SK-N-SH (cell line): ENCODE measurements at regions not wholly inside any gene's neighbourhood (a gene's known extent, or its start where the extent isn't known, plus 50 kb on each side); places are given as distances from the start of the nearest gene placed in this dataset.

Source experiments
- CTCF ChIA-PET: fragments of 300-600, 350-600 bp; formaldehyde crosslinking; extraction: SDS; loops from one replicate; lab custom pipeline; 2021; lab: Yijun Ruan, JAX
- POLR2A ChIA-PET: fragments of 350-600 bp; sonication (Branson Sonifier 250); formaldehyde crosslinking; extraction: SDS; loops from one replicate; lab custom pipeline; 2020; ENCODE audit warnings: antibody characterized with exemption, inconsistent platforms; lab: Yijun Ruan, JAX
- DNase-seq: peaks from one replicate; pipeline ENCODE4 v3.0.0; 2012
- H2AFZ ChIP-seq: fragments of 200-600 bp; sonication (generic); 2 replicates; pipeline ENCODE4 v1.8.1; 2016; ENCODE audit warnings: antibody characterized with exemption, mild to moderate bottlenecking, low read depth
- H3F3A ChIP-seq: fragments of 200-600 bp; sonication (generic); replicated peaks from 2 replicates; pipeline ENCODE3; 2016; ENCODE audit warnings: antibody characterized with exemption, mild to moderate bottlenecking; ENCODE audit not compliant: insufficient read depth
- H3K27ac ChIP-seq, 2 experiments: fragments of 200-500 bp in 1 of 2; fragments of 200-600 bp in 1 of 2; sonication (Bioruptor generic) in 1 of 2; sonication (generic), shearing (Covaris generic) in 1 of 2; 2 replicates each; pipeline versions ENCODE4 v1.5.1 to v1.6.1; 2014 to 2016; ENCODE audit warnings: low read depth in 2 of 2, inconsistent platforms in 1 of 2, low read length in 1 of 2, mild to moderate bottlenecking in 1 of 2, mixed read lengths in 1 of 2
- H3K27me3 ChIP-seq: fragments of 200-600 bp; sonication (generic), shearing (Covaris generic); 2 replicates; pipeline ENCODE4 v1.6.1; 2016; ENCODE audit warnings: mixed run types; ENCODE audit not compliant: insufficient read depth
- H3K36me3 ChIP-seq, 2 experiments: fragments of 200-500 bp in 1 of 2; fragments of 200-600 bp in 1 of 2; sonication (Bioruptor generic) in 1 of 2; sonication (generic) in 1 of 2; replicated peaks in 1 of 2; 2 replicates each; pipeline versions ENCODE3 to v1.5.1; 2014 to 2016; ENCODE audit warnings: low read length in 1 of 2, mild to moderate bottlenecking in 1 of 2; ENCODE audit not compliant: insufficient read depth in 2 of 2, control insufficient read depth in 1 of 2
- H3K4me1 ChIP-seq, 2 experiments: fragments of 200-500 bp in 1 of 2; fragments of 200-600 bp in 1 of 2; sonication (Bioruptor generic) in 1 of 2; sonication (generic), shearing (Covaris generic) in 1 of 2; 2 replicates each; pipeline versions ENCODE4 v1.5.1 to v1.6.1; 2014 to 2016; ENCODE audit warnings: low read depth in 1 of 2, low read length in 1 of 2, mixed run types in 1 of 2; ENCODE audit not compliant: insufficient read depth in 2 of 2, control insufficient read depth in 1 of 2
- H3K4me2 ChIP-seq: fragments of 200-600 bp; sonication (generic), shearing (Covaris generic); 2 replicates; pipeline ENCODE4 v1.6.1; 2017; ENCODE audit warnings: mixed run types
- H3K4me3 ChIP-seq, 2 experiments: fragments of 200-500 bp in 1 of 2; fragments of 200-600 bp in 1 of 2; sonication (Bioruptor generic) in 1 of 2; sonication (generic), shearing (Covaris generic) in 1 of 2; 2 replicates each; pipeline versions ENCODE4 v1.5.1 to v1.8.1; 2014 to 2016; ENCODE audit warnings: low read depth in 2 of 2, inconsistent platforms in 1 of 2, low read length in 1 of 2, mild to moderate bottlenecking in 1 of 2, mixed read lengths in 1 of 2, moderate library complexity in 1 of 2
- H3K79me2 ChIP-seq: fragments of 200-600 bp; sonication (generic); 2 replicates; pipeline ENCODE4 v1.8.1; 2017; ENCODE audit warnings: mild to moderate bottlenecking; ENCODE audit not compliant: insufficient read depth
- H3K9ac ChIP-seq: fragments of 200-600 bp; sonication (generic); 2 replicates; pipeline ENCODE4 v1.6.1; 2017; ENCODE audit warnings: mixed run types
- H3K9me2 ChIP-seq: fragments of 200-600 bp; sonication (generic); 2 replicates; pipeline ENCODE4 v1.6.1; 2017; ENCODE audit warnings: mixed run types
- H3K9me3 ChIP-seq: fragments of 200-600 bp; sonication (generic); 2 replicates; pipeline ENCODE4 v1.6.1; 2017; ENCODE audit warnings: mixed run types, mild to moderate bottlenecking, moderate library complexity
- H4K20me1 ChIP-seq: fragments of 200-600 bp; sonication (generic); 2 replicates; pipeline ENCODE4 v1.6.1; 2017; ENCODE audit warnings: mild to moderate bottlenecking, mixed run types; ENCODE audit not compliant: insufficient read depth
- CHD2 ChIP-seq: fragments of 150-350 bp; IDR thresholded peaks from 2 replicates; pipeline ENCODE4 v1.6.1; 2018; ENCODE audit warnings: low read length; ENCODE audit not compliant: partially characterized antibody
- CTCF ChIP-seq: fragments of 200-600 bp; sonication (generic); IDR thresholded peaks from 2 replicates; pipeline ENCODE4 v1.6.1; 2017; ENCODE audit warnings: antibody characterized with exemption, mild to moderate bottlenecking, moderate library complexity
- EP300 ChIP-seq, 2 experiments: IDR thresholded peaks; 2 replicates each; pipeline versions ENCODE4 v1.4.0 to v1.6.1; 2012; ENCODE audit warnings: borderline replicate concordance in 1 of 2, low read depth in 1 of 2, low read length in 1 of 2
- FOXJ3 ChIP-seq: sonication (generic); formaldehyde crosslinking; IDR thresholded peaks from 2 replicates; pipeline ENCODE4 v1.5.1; 2020; ENCODE audit warnings: mild to moderate bottlenecking, missing genetic modification reagents
- GABPA ChIP-seq: IDR thresholded peaks from 2 replicates; pipeline ENCODE4 v1.4.0; 2012; ENCODE audit warnings: low read depth, mild to moderate bottlenecking
- GATA2 ChIP-seq: sonication (generic); formaldehyde crosslinking; IDR thresholded peaks from 2 replicates; pipeline ENCODE4 v1.5.0; 2020; ENCODE audit warnings: mild to moderate bottlenecking, missing genetic modification reagents
- JUND ChIP-seq: IDR thresholded peaks from 2 replicates; pipeline ENCODE4 v1.4.0; 2012
- NFIC ChIP-seq: IDR thresholded peaks from 2 replicates; pipeline ENCODE4 v1.4.0; 2012; ENCODE audit warnings: borderline replicate concordance
- PBX3 ChIP-seq: IDR thresholded peaks from 2 replicates; pipeline ENCODE4; 2012
- USF1 ChIP-seq: IDR thresholded peaks from 2 replicates; pipeline ENCODE4 v1.4.0; 2012; ENCODE audit warnings: low read depth, borderline replicate concordance
- ZBTB33 ChIP-seq: IDR thresholded peaks from 2 replicates; pipeline ENCODE4 v1.4.0; 2012; ENCODE audit warnings: low read depth, borderline replicate concordance
- WGBS: methylation state at CpG from one replicate; pipeline ENCODE4 v1.1.6; 2017; ENCODE audit warnings: low lambda C conversion rate; 5-methylcytosine and 5-hydroxymethylcytosine counted together

- no peak for TF ChIP-seq PBX3
- no peak for TF ChIP-seq NFIC
Observed at GRCh38 chr7:46937826-46938225, 644.1 kb downstream of the TNS3 start (continued).

GRCh38 chr7:46934198-46934825, 647.6 kb downstream of the TNS3 start:
- no peaks in the 10 kb centered on the region for H3K36me3 ChIP-seq
- no peaks in the 10 kb centered on the region for H3K79me2 ChIP-seq
- H3K4me2 ChIP-seq: no peak overlapping the region
- H3K9me2 ChIP-seq: no peaks in the 10 kb centered on the region
- H3K4me1 ChIP-seq: peaks cover 19 to 32% of the 10 kb centered on the region in 2 experiments
- DNase-seq: no peak
- no peaks in the 10 kb centered on the region for H3K27me3 ChIP-seq
- no peak overlapping the region for H3K27ac ChIP-seq
- TF ChIP-seq EP300 (IDR thresholded peaks at IDR 0.05; ENCODE audit: borderline replicate concordance in 1 of 2, low read depth in 1 of 2, low read length in 1 of 2): no peak
- no peak for TF ChIP-seq ZBTB33
- no peak for TF ChIP-seq CTCF
- no peak for TF ChIP-seq GATA2 (CRISPR knock-in tag)
- TF ChIP-seq CHD2: no peak
- no peak for TF ChIP-seq FOXJ3 (CRISPR knock-in tag)
- no peak for TF ChIP-seq JUND
- TF ChIP-seq GABPA: no peak
- TF ChIP-seq USF1: no peak
- H4K20me1 ChIP-seq: no peaks in the 10 kb centered on the region
- H3K9ac ChIP-seq: no peak overlapping the region
- ChIA-PET POLR2A (no interaction called here), CTCF (interaction anchor here (1.3 to 1.6 kb wide), 2 partner anchors 10 to 15 kb away, joined by 3 read pairs; no protein-coding TSS in a partner anchor)
- 0 out of 2 replicates have a peak overlapping the region, but pooled peaks have one; percentile 6 for H2AFZ ChIP-seq
- H3F3A ChIP-seq: peaks cover 29% of the 10 kb centered on the region
- 81% methylated on average over 3 of the region's 3 CpGs for WGBS
- no peaks in the 10 kb centered on the region for H3K9me3 ChIP-seq
- H3K4me3 ChIP-seq: no peak overlapping the region
